CD4-positive, alpha-beta T cell treated with Interleukin-15 for 4 hours (primary cell): ENCODE measurements at regions not wholly inside any gene's neighbourhood (a gene's known extent, or its start where the extent isn't known, plus 50 kb on each side); places are given as distances from the start of the nearest gene placed in this dataset.
"Not testable (repeated sequence)": the region's sequence is repeated elsewhere in the genome, so short reads cannot be mapped to it uniquely, and the experiment has no call there.

Experiments
- DNase-seq: peaks from one replicate; pipeline ENCODE4 v3.0.0-alpha.2; 2020; ENCODE audit warnings: low spot score

GRCh38 chr17:21470422-21470821, 94.3 kb downstream of the KCNJ12 start:
- DNase-seq, result not testable (repeated sequence)

- DNase-seq, result no peak
Observed at GRCh38 chr17:21470861-21471260, 94.7 kb downstream of the KCNJ12 start.

GRCh38 chr17:21474815-21475214, 98.7 kb downstream of the KCNJ12 start:
- DNase-seq, result no peak

GRCh38 chr17:21475571-21475970, 99.4 kb downstream of the KCNJ12 start:
- no peak for DNase-seq

GRCh38 chr17:21476867-21477266, 100.7 kb downstream of the KCNJ12 start:
- no peak for DNase-seq

GRCh38 chr17:21482189-21482865, 106.2 kb downstream of the KCNJ12 start:
- no peak for DNase-seq

GRCh38 chr17:21488043-21488442, 111.9 kb downstream of the KCNJ12 start:
- not testable (repeated sequence) for DNase-seq

GRCh38 chr17:21493993-21494392, 117.8 kb downstream of the KCNJ12 start:
- no peak for DNase-seq

GRCh38 chr17:21495281-21495680, 119.1 kb downstream of the KCNJ12 start:
- DNase-seq, result no peak

GRCh38 chr17:21500064-21500463, 123.9 kb downstream of the KCNJ12 start:
- no peak for DNase-seq

- DNase-seq, result not testable (repeated sequence)
Observed at GRCh38 chr17:21501927-21502700, 126.0 kb downstream of the KCNJ12 start.

GRCh38 chr17:21505819-21506815, 130.0 kb downstream of the KCNJ12 start:
- DNase-seq, result no peak

- DNase-seq, result not testable (repeated sequence)
Observed at GRCh38 chr17:21507806-21508205, 131.6 kb downstream of the KCNJ12 start.

- no peak for DNase-seq
Observed at GRCh38 chr17:21508211-21508610, 132.1 kb downstream of the KCNJ12 start.

- DNase-seq, result not testable (repeated sequence)
Observed at GRCh38 chr17:21509356-21509755, 133.2 kb downstream of the KCNJ12 start.

- no peak for DNase-seq
Observed at GRCh38 chr17:21510686-21511362, 134.7 kb downstream of the KCNJ12 start.

- peak; percentile 59 for DNase-seq
Observed at GRCh38 chr17:21511363-21512195, 135.4 kb downstream of the KCNJ12 start.

GRCh38 chr17:21512307-21513011, 136.3 kb downstream of the KCNJ12 start:
- DNase-seq, result no peak

- DNase-seq, result peak; percentile 74
Observed at GRCh38 chr17:21513012-21513570, 136.9 kb downstream of the KCNJ12 start.

- DNase-seq, result not testable (repeated sequence)
Observed at GRCh38 chr17:21514567-21514966, 138.4 kb downstream of the KCNJ12 start.
